Activated naive CD8-positive, alpha-beta T cell treated with anti-CD3 and anti-CD28 coated beads, Interleukin-2, amount 50 U/mL, for 16 hours (primary cell): ENCODE measurements at regions not wholly inside any gene's neighbourhood (a gene's known extent, or its start where the extent isn't known, plus 50 kb on each side); places are given as distances from the start of the nearest gene placed in this dataset.

Source experiments
- DNase-seq: peaks from one replicate; pipeline ENCODE4 v3.0.0-alpha.2; 2020; ENCODE audit warnings: low read depth, low spot score

DNA sequence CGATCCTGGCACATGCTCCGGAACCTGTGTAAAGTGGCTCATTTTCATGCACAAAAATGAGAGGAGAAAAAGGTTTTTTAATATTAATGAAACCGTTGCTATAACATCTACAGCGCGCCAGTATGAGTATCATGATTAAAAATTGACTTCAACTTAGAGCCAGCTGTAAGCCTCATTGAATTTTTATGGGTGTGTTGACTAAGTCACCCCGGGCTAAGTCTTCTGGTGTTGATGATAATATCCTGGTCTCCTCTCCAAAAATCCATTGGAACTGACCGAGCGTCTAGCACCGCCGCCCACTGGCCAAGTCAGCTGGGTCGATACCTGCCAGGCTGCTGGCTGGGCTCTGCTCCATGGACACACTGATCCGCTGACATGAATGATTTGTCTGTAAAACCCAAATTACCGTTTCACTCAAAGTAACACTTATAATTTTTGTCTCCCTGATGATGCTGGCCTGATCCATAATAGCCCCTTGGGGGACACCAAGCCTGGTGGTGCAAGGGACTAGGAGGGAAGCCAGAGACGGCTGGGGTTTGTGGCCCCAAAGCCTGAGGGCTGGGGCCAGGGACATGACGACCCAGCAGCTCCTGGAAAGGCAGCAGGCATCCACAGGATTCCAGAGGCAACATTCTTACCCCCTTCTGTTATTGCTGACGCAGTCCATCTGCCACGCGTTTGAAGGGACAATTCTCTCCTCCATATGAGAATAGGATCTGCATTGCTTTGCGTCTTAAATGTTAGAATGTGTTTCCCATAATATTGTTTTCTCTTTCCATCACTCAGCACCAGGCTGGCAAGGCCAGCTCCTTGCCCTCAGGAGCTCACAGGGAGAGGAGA lies 131.0 kb upstream of the PPP2R2D start:
- no peak for DNase-seq

DNA sequence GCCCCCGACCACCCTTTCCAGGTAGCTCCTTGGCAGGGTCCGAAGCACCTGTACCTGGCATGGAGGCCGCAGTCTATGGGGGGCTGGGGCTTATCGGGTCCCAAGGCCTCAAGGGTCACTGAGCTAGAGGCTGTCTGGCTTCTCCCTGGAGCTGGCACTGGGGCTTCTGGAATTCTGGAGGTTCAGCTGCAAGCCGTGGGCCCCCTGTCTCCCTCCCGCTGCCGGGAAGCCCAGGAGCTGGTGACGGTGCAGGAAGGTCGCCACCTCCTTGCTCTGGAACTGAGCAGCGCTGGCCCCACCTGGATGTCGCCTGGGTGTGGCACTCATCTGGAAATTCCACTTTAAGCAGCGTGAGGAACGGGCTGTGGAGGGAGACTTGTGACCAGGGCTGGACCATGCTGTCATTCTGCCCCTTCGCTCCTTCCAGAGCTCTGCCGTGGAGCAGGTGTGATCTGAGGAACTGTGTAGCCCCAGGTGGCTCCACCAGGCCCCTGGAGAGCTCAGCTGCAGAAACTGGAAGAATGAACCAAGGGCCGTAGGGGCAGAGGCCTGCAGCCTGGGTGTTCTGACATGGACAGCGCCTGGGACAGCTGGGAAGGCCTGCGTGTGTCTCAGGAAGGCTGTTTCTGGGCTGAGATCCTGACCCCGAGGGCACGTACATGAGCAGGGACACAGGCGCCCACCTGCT lies 129.7 kb upstream of the PPP2R2D start:
- DNase-seq = no peak

DNA sequence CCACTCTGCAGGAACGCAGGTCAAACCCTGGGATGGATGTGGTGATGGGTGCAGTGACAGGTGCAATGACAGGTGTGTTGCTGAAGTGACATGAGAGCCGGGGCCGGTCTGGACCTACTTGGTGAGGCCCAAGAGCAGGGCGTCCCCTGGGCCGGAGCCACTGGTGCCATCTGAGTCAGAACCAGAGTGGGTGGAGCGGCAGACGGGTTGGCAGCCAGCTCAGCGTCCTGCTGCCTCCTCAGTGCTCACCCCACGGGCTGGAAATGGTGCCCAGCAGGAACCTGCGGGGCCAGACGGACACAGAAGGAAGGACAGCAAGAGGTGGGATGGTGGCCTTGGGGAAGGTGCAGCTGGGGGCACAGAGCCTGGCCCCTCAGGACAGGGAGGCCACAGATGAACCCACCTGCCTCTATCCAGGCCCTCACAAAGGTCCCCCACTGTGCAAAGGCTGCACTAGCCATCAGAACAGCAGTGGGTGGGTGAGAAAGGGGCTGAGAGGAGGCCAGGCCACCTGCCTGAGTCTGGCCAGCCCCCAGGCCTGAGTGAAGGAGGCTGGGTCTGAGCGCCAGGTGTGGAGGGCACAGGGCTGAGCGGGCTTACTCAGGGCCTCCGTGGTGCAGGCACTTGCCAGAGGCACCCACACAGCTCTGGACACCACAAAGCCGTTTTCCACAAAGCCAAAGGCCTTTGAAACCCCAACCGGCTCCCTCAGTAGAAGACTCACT lies 129.0 kb upstream of the PPP2R2D start:
- no peak for DNase-seq

DNA sequence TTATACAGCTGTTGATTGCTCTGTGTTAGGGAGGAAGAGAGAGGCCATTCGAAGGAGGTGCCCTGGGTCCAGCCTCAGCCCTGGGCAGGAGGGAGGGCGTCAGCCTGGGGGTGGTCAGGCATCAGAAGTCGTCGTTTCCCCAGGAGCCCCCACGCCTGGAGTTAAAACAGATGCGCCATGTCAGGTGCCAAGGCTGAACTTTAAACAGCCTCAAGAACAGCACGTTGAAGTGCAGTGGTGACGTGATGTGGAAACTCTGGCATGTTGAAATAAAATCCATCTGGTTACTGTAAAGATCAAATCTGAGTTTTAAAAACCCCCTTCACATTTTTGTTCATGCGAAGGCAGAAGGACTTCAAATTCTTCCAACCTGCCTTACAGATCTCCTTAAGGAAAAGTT lies 128.4 kb upstream of the PPP2R2D start:
- DNase-seq = no peak

DNA sequence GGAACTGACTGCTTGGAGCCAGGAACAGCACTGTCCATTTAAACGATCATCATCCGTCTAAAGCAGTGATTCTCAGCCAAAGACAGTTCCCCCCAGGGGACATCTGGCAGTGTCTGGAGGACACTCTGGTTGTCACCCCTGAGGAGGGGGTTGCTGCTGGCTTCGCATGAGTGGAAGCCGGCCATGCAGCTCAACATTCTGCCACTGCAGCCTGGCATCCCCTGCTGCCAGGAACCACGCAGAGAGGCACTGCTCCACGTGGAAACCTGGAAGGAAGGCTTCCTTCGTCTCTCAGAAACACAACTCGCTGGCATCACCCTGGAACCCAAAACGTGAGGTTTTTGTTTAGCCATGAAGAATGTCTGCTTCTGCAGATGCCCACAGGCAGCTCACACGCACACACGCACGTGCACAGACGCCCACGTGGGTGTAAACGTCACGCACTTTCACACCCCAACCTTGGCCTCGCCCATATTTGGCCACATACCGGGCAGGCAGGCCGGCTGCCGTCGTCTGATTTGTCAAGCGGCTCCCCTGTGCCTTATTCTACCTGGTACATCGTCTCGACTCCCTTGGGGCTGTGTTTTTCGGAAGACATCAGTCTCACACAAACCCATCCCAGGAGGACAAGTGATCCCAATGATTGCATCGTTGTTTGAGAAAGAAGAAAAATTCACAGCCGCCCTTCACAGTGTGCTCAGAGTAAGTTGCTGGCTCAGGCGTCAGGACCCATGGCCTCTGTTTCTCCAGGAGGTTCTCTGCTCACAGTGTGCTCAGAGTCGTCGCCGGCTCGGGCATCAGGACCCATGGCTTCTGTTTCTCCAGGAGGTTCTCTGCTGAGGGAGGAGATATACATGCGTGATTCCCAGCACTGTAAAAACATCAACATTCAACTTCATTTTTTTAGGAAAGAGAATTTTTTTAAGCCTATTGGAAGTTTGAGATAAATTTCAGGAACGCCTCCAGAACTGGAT lies 127.2 kb upstream of the PPP2R2D start:
- DNase-seq = no peak

- no peak for DNase-seq
These were observed 126.1 kb upstream of the PPP2R2D start for GRCh38 chr10:131774681-131775085.

DNA sequence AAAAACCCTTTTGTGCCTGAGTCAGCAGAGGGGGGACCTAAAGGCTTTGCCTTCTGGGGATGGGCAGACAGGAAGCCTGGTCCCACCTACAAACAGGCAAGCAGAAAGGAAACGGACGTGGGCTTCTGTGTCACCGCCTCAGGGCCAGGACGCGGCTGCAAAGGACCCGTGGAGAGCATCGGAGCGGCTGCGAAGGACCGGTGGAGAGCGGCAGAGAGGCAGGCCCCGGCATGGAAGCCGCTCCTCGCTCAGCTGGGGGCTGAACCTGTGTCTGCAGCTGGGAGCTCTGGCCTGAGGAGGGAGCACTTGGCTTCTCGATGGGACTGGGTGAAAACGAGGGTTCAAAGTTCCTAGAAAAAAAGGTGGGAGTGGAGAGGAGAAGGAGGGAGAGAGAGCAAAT lies 125.4 kb upstream of the PPP2R2D start:
- DNase-seq = no peak

GRCh38 chr10:131775833-131776232 lies 125.0 kb upstream of the PPP2R2D start:
- DNase-seq = no peak

DNA sequence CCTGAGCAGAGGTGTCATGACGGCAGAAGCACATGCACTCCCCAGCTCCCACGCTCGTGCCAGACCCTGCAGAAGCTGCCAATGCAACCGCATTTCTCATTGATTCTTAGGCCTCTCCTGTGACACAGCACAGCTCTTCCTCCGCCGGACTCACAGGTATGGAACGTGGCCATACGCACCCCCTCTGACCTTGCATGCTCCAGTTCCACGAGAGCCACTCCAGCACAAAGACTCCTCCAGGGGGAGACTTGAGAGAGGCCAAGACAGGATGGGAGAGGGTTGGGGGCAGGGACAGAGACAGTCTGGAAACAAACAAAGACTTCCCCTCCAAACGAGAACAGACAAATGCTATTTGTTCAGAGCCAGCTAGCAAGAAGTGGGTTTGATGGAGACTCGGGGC lies 124.3 kb upstream of the PPP2R2D start:
- DNase-seq = no peak

- no peak for DNase-seq
These were observed 123.6 kb upstream of the PPP2R2D start for GRCh38 chr10:131777162-131777561.

DNA sequence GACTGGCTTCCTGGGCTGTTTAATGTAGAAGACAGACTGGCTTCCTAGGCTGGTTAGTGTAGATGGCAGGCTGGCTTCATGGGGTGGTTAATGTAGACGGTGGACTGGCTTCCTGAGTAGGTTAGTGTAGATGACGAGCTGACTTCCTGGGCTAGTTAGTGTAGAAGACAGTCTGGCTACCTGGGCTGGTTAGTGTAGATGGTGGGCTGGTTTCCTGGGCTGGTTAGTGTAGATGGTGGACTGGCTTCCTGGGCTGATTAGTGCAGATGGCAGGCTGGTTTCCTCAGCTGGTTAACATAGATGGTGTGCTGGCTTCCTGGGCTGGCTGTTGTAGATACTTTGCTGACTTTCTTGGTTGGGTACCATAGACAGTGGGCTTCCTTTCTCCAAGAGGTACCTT lies 122.9 kb upstream of the PPP2R2D start:
- no peak for DNase-seq

- no peak for DNase-seq
These were observed 122.4 kb upstream of the PPP2R2D start for GRCh38 chr10:131778385-131778784.

DNA sequence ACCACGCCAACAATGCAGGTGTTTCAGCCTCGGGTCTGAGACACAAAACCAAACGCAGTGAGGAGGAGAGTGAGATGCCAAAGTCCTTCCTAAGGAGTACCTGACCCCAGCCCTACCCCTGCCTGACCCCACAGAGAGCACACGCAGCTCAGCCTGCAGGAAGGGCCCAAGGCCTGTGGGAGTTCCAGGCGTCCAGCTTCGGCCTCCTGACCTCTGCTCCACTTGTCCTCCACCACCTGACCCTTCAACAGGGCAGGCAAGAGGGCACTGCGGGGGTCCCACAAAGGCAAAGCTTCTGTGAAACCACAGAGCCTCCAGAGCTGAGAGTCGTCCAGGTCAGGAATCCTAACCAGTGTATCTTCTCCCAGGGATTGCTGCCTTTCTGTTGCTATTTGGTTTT lies 122.0 kb upstream of the PPP2R2D start:
- no peak for DNase-seq

- DNase-seq = no peak
These were observed 121.0 kb upstream of the PPP2R2D start for GRCh38 chr10:131779661-131780394.

DNA sequence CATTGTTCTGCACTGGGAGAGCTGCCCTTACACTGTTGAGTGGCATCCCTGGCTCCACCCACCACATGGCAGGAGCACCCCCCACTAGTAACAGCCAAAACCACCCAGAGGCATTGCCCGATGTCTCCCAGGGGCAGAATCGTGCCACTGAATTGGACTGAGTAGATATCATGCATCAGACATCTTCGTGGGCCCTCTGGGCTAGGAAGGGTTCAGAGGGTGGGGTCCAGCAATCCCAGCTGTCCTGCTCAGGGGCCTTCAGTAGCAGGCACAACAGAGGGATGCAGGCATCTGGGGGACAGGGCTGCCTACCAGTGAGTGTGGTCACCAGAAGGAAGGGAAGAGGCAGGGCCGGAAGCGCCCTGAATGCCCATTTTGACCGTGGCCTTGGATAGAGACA lies 119.7 kb upstream of the PPP2R2D start:
- DNase-seq = no peak

DNA sequence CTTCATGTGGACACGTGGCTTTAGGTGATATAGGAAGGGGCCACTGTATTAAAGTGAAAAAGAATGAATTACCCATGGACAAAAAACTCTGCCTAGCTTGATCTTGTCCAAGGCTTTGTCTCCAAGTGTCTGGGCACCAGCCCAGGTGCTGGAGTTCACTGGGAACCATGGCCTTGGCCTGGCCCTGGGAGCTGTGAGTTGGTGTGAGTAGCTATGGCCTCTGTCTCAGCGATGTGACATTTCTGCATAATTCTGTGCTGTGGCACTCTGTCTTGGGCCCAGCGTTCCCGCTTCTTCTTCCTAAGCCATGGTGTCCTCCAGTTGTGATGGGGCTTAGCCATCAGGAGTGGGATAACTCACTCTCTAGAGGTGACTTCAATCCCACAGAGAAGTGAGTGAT lies 119.0 kb upstream of the PPP2R2D start:
- no peak for DNase-seq

GRCh38 chr10:131784363-131785120 lies 116.3 kb upstream of the PPP2R2D start:
- no peak for DNase-seq

DNA sequence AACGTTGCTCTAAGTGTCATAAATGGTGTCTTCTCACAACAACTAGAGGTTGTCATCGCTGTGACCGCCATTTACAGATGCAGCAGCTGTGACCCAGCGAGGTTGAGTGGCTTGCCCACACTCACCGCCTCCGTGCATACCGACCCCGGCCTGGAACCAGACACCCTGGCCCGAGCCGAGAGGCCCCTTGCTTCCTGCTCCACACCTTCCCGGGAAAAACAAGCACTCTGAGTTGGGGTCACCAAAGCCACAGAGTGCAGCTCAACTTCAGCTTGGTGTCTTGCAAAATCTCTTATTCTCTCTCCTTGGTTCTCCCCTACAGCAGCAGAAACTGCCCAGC lies 115.7 kb upstream of the PPP2R2D start:
- no peak for DNase-seq

- no peak for DNase-seq
These were observed 113.8 kb upstream of the PPP2R2D start for GRCh38 chr10:131786756-131787605.
